Effector memory CD4-positive, alpha-beta T cell (primary cell): ENCODE measurements at regions not wholly inside any gene's neighbourhood (a gene's known extent, or its start where the extent isn't known, plus 50 kb on each side); places are given as distances from the start of the nearest gene placed in this dataset.

Experiments
- DNase-seq, 3 donors: peaks; one replicate each; pipeline ENCODE4 v3.0.0-alpha.2; 2020
- H3K27ac ChIP-seq: 2 replicates; pipeline ENCODE4 v1.7.0; 2013; ENCODE audit warnings: mild to moderate bottlenecking, low read length, moderate library complexity; ENCODE audit not compliant: insufficient read depth, poor library complexity, severe bottlenecking
- H3K27me3 ChIP-seq: replicated peaks from 2 replicates; pipeline ENCODE4 v1.7.0; 2013; ENCODE audit warnings: mild to moderate bottlenecking, low read length; ENCODE audit not compliant: insufficient read depth, control insufficient read depth, poor library complexity, severe bottlenecking
- H3K36me3 ChIP-seq: 2 replicates; pipeline ENCODE4 v1.7.0; 2013; ENCODE audit warnings: mild to moderate bottlenecking, low read length, moderate library complexity; ENCODE audit not compliant: control insufficient read depth, insufficient read depth
- H3K4me1 ChIP-seq: 2 replicates; pipeline ENCODE4 v1.7.0; 2013; ENCODE audit warnings: low read length, mild to moderate bottlenecking; ENCODE audit not compliant: control insufficient read depth, insufficient read depth, poor library complexity, severe bottlenecking
- H3K4me3 ChIP-seq: 2 replicates; pipeline ENCODE4 v1.7.0; 2013; ENCODE audit warnings: low read length, low read depth, mild to moderate bottlenecking; ENCODE audit not compliant: insufficient read depth, poor library complexity, severe bottlenecking
- H3K9me3 ChIP-seq: 2 replicates; pipeline ENCODE4 v1.7.0; 2013; ENCODE audit warnings: mild to moderate bottlenecking, low read length, moderate library complexity; ENCODE audit not compliant: control insufficient read depth

GRCh38 chr6:113420290-113420689 lies 436.9 kb upstream of the MARCKS start:
- no peak for DNase-seq
- no peaks in the 10 kb centered on the region for H3K36me3 ChIP-seq
- no peak overlapping the region for H3K4me3 ChIP-seq
- no peaks in the 10 kb centered on the region for H3K4me1 ChIP-seq
- no peak overlapping the region for H3K27ac ChIP-seq
- H3K9me3 ChIP-seq = no peaks in the 10 kb centered on the region
- no peaks in the 10 kb centered on the region for H3K27me3 ChIP-seq

- Histone ChIP-seq H3K4me1 (no peaks in the 10 kb centered on the region), H3K4me3 (no peak overlapping the region), H3K36me3 (no peaks in the 10 kb centered on the region), H3K9me3 (no peaks in the 10 kb centered on the region), H3K27me3 (no peaks in the 10 kb centered on the region), H3K27ac (no peak overlapping the region)
- DNase-seq = no peak
These were observed 435.1 kb upstream of the MARCKS start for GRCh38 chr6:113421997-113422396.

- Histone ChIP-seq H3K27ac (no peak overlapping the region), H3K4me1 (no peaks in the 10 kb centered on the region), H3K9me3 (no peaks in the 10 kb centered on the region), H3K27me3 (no peaks in the 10 kb centered on the region), H3K4me3 (no peak overlapping the region), H3K36me3 (no peaks in the 10 kb centered on the region)
- no peak for DNase-seq
These were observed 433.2 kb upstream of the MARCKS start for GRCh38 chr6:113423956-113424355.

GRCh38 chr6:113425977-113426660 lies 431.0 kb upstream of the MARCKS start:
- Histone ChIP-seq H3K27me3 (no peaks in the 10 kb centered on the region), H3K4me1 (no peaks in the 10 kb centered on the region), H3K36me3 (no peaks in the 10 kb centered on the region), H3K27ac (no peak overlapping the region), H3K4me3 (no peak overlapping the region), H3K9me3 (no peaks in the 10 kb centered on the region)
- DNase-seq = no peak

GRCh38 chr6:113427617-113428016 lies 429.5 kb upstream of the MARCKS start:
- DNase-seq = no peak
- H3K4me3 ChIP-seq = no peak overlapping the region
- H3K27ac ChIP-seq = no peak overlapping the region
- H3K4me1 ChIP-seq = no peaks in the 10 kb centered on the region
- no peaks in the 10 kb centered on the region for H3K9me3 ChIP-seq
- no peaks in the 10 kb centered on the region for H3K36me3 ChIP-seq
- no peaks in the 10 kb centered on the region for H3K27me3 ChIP-seq

GRCh38 chr6:113428702-113429101 lies 428.4 kb upstream of the MARCKS start:
- Histone ChIP-seq H3K27me3 (no peaks in the 10 kb centered on the region), H3K36me3 (no peaks in the 10 kb centered on the region), H3K4me3 (no peak overlapping the region), H3K27ac (no peak overlapping the region), H3K9me3 (no peaks in the 10 kb centered on the region), H3K4me1 (no peaks in the 10 kb centered on the region)
- no peak for DNase-seq

GRCh38 chr6:113432521-113433334 lies 424.4 kb upstream of the MARCKS start:
- Histone ChIP-seq H3K27me3 (no peaks in the 10 kb centered on the region), H3K4me1 (no peaks in the 10 kb centered on the region), H3K9me3 (no peaks in the 10 kb centered on the region), H3K27ac (no peak overlapping the region), H3K36me3 (no peaks in the 10 kb centered on the region), H3K4me3 (no peak overlapping the region)
- no peak for DNase-seq

- Histone ChIP-seq H3K4me3 (no peak overlapping the region), H3K27ac (no peak overlapping the region), H3K4me1 (no peaks in the 10 kb centered on the region), H3K36me3 (no peaks in the 10 kb centered on the region), H3K9me3 (no peaks in the 10 kb centered on the region), H3K27me3 (no peaks in the 10 kb centered on the region)
- no peak for DNase-seq
These were observed 423.7 kb upstream of the MARCKS start for GRCh38 chr6:113433335-113433991.

- Histone ChIP-seq H3K4me1 (no peaks in the 10 kb centered on the region), H3K27ac (no peak overlapping the region), H3K9me3 (no peaks in the 10 kb centered on the region), H3K4me3 (no peak overlapping the region), H3K36me3 (no peaks in the 10 kb centered on the region), H3K27me3 (no peaks in the 10 kb centered on the region)
- no peak for DNase-seq
These were observed 422.5 kb upstream of the MARCKS start for GRCh38 chr6:113434641-113435040.

GRCh38 chr6:113437566-113437965 lies 419.6 kb upstream of the MARCKS start:
- Histone ChIP-seq H3K4me3 (no peak overlapping the region), H3K27ac (no peak overlapping the region), H3K4me1 (no peaks in the 10 kb centered on the region), H3K27me3 (no peaks in the 10 kb centered on the region), H3K36me3 (no peaks in the 10 kb centered on the region), H3K9me3 (no peaks in the 10 kb centered on the region)
- DNase-seq = no peak
